ENCODE measurements at regions not wholly inside any gene's neighbourhood (a gene's known extent, or its start where the extent isn't known, plus 50 kb on each side); places are given as distances from the start of the nearest gene placed in this dataset.

DNA sequence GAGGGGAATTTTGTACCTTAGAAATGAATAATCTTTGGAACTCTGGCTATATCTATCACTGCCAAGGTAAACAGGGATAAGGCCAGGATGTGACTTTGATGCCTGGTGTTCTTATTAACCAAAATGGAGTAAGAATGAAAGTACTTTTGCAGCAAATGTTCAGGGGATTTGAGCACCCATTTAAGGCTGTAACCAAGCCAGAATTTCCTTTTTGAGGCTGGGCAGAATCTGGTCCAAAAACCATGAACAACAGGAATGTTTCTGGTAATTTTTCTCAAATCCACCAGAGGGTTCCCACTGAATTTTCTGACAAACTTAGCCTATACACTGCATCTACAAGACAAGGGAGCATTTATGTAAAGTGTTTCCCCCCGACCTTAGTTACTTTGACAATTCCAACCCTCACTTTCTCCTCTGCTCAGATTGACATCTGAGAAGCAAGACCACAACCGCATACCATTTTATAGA lies 120.6 kb downstream of the BAMBI start:
- TF ChIP-seq, protein P1, sequence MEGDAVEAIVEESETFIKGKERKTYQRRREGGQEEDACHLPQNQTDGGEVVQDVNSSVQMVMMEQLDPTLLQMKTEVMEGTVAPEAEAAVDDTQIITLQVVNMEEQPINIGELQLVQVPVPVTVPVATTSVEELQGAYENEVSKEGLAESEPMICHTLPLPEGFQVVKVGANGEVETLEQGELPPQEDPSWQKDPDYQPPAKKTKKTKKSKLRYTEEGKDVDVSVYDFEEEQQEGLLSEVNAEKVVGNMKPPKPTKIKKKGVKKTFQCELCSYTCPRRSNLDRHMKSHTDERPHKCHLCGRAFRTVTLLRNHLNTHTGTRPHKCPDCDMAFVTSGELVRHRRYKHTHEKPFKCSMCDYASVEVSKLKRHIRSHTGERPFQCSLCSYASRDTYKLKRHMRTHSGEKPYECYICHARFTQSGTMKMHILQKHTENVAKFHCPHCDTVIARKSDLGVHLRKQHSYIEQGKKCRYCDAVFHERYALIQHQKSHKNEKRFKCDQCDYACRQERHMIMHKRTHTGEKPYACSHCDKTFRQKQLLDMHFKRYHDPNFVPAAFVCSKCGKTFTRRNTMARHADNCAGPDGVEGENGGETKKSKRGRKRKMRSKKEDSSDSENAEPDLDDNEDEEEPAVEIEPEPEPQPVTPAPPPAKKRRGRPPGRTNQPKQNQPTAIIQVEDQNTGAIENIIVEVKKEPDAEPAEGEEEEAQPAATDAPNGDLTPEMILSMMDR (conservative IDR thresholded peaks at IDR 0.05), result no peak; the same call in 1 of the 2 replicates
- TF ChIP-seq ZFX (IDR thresholded peaks at IDR 0.05), result no peak
- no peak overlapping the region for H3K27ac ChIP-seq

DNA sequence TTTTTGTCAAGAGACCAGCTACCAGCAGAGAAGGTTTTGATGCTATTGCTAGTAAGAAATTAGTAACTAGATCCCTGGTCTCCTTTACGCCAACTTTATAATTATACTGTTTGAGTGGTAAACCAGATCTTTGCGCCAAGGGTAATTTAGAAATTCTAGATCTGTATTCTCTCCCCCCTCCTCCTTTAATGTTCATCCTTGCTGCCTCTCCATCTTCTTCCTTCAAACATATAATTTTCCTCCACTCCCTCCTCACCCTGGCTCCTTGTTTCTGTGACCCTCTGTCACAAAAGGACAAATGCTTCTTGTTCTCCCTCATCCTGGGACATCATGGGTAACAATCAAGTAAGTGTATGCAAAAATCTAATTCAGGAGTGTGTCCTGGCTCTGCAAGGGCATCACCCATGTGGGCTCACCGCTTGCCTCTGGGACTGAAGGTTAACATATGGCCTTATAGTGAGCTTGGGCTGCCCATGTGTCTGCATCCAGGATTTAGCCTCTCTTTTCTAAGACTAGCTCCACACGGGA lies 121.2 kb downstream of the BAMBI start:
- H3K27ac ChIP-seq, result no peak overlapping the region
- TF ChIP-seq, protein P1 (conservative IDR thresholded peaks at IDR 0.05), result no peak
- no peak for TF ChIP-seq ZFX (IDR thresholded peaks at IDR 0.05)

DNA sequence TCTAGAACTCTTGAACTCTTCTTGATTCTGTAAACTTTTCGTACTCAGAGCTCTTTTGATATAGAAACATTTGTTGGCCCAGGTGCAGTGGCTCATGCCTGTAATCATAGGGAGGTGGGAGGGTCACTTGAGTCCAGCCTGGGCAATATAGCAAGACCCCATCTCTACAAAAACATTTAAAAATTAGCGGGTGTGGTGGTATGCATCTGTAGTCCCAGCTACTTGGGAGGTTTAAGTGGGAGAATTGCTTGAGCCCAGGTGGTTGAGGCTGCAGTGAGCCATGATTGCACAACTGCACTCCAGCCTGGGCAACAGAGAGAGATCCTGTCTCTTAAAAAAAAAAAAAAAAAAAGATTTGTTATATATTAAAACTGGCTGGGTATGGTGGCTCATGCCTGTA lies 121.6 kb downstream of the BAMBI start:
- TF ChIP-seq, protein P1 (conservative IDR thresholded peaks at IDR 0.05), result no peak
- no peak for TF ChIP-seq ZFX (IDR thresholded peaks at IDR 0.05)
- H3K27ac ChIP-seq, result no peak overlapping the region

GRCh38 chr10:28800144-28800543 lies 122.8 kb downstream of the BAMBI start:
- no peak for TF ChIP-seq ZFX (IDR thresholded peaks at IDR 0.05)
- TF ChIP-seq, protein P1 (conservative IDR thresholded peaks at IDR 0.05), result no peak
- H3K27ac ChIP-seq, result 0 out of 2 replicates have a peak overlapping the region, but pooled peaks have one; percentile 22

DNA sequence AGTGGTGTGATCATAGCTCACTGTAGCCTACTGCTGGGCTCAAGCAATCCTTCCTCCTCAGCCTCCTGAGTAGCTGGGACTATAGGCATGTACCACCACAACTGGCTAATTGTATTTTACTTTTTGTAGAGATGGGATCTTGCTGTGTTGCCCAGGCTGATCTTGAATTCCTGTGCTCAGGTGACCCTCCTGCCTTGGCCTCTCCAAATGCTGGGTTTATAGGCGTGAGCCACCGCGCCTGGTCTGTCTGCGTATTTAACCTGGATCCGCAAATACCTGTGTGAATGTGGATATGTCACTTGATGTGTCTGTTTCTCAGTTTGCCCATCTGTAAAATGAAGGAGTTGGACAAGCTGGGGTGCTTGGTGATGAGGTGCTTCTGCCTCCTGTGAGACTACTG lies 123.9 kb downstream of the BAMBI start:
- TF ChIP-seq, protein P1 (conservative IDR thresholded peaks at IDR 0.05), result no peak
- TF ChIP-seq ZFX (IDR thresholded peaks at IDR 0.05), result no peak
- H3K27ac ChIP-seq, result no peak overlapping the region

DNA sequence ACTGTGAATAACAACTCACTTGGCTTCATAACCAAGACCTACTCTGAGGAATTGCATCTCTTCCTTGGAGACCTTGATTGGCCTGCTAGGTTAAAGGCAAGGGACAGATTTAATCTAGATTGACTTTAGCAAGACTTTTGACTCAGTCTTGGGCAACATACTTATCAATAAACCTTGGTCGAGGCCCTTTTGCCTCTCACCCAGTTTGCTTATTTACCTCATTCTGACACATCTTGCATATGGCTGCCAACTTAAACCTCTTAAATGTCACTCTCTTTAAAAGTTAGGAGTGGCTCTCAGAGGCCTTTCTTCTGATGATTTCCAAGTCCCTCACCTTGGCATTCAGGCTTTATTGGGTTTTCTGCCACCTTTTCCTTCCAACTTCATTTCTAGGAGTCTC lies 124.5 kb downstream of the BAMBI start:
- no peak for TF ChIP-seq ZFX (IDR thresholded peaks at IDR 0.05)
- TF ChIP-seq, protein P1 (conservative IDR thresholded peaks at IDR 0.05), result no peak
- no peak overlapping the region; the same call in 1 of the 2 replicates for H3K27ac ChIP-seq

- TF ChIP-seq, protein P1 (conservative IDR thresholded peaks at IDR 0.05), result no peak
- TF ChIP-seq ZFX (IDR thresholded peaks at IDR 0.05), result no peak
- no peak overlapping the region for H3K27ac ChIP-seq
These were observed 128.1 kb downstream of the BAMBI start for GRCh38 chr10:28805390-28805789.
